ENCODE measurements at regions not wholly inside any gene's neighbourhood (a gene's known extent, or its start where the extent isn't known, plus 50 kb on each side); places are given as distances from the start of the nearest gene placed in this dataset.

DNA sequence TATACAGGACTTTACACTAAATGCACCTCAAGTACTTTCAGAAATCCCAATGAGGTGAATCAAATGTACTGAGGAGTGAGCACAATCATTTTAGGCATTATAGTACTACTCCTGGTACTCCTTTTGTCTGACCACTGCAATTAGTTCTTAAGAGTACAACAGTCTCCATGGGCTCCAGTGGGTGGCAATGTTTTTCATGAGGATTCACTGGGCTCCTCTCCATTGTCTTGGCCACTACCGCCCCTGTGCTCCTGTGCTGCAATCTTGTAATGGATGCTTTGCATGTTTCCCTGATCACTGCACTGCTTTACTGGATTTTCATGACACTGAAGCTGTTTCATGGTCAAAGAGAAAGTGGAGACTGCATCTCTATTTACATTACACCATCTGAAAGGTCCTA lies 268.5 kb upstream of the ZSWIM2 start:
- no peak overlapping the region for H3K4me3 ChIP-seq
- H3K9me3 ChIP-seq = no peaks in the 10 kb centered on the region
- H3K36me3 ChIP-seq (replicated peaks in 1 of 2; ENCODE audit: insufficient read depth in 1 of 2, low read depth in 2 of 2) = no peaks in the 10 kb centered on the region
- ATAC-seq (no peak), DNase-seq (no peak)
- TF ChIP-seq POLR2A (IDR thresholded peaks at IDR 0.05) = no peak
- TF ChIP-seq, protein P1, sequence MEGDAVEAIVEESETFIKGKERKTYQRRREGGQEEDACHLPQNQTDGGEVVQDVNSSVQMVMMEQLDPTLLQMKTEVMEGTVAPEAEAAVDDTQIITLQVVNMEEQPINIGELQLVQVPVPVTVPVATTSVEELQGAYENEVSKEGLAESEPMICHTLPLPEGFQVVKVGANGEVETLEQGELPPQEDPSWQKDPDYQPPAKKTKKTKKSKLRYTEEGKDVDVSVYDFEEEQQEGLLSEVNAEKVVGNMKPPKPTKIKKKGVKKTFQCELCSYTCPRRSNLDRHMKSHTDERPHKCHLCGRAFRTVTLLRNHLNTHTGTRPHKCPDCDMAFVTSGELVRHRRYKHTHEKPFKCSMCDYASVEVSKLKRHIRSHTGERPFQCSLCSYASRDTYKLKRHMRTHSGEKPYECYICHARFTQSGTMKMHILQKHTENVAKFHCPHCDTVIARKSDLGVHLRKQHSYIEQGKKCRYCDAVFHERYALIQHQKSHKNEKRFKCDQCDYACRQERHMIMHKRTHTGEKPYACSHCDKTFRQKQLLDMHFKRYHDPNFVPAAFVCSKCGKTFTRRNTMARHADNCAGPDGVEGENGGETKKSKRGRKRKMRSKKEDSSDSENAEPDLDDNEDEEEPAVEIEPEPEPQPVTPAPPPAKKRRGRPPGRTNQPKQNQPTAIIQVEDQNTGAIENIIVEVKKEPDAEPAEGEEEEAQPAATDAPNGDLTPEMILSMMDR (IDR thresholded peaks at IDR 0.05) = no peak
- intact Hi-C loops (cut with DNase I) = no loop called here
- H3K4me1 ChIP-seq = no peaks in the 10 kb centered on the region
- no peaks in the 10 kb centered on the region for H3K27me3 ChIP-seq
- 58 to 82% methylated on average over 1 of the region's 1 CpG for WGBS, 2 donors
- no peak overlapping the region for H3K27ac ChIP-seq

DNA sequence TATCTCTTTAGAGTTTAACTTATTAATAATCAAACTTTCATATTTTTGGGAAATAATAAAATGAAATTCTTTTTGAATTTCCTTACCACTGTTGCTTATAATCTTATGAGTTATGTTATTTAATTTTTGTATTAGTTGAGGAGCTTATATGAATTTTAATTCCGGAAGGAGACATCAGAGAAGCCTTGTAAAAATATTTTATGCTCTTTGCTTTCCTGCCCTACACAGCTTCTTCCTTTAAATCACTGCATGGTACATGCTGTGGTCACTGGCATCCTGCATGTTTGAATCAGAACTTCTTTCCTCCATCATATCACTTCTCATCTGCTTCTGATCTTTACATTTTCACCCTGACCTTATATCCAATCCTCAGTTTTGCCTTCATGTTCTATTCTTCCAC lies 266.7 kb upstream of the ZSWIM2 start:
- Histone ChIP-seq H3K4me1 (no peaks in the 10 kb centered on the region), H3K4me3 (no peak overlapping the region), H3K27ac (no peak overlapping the region), H3K27me3 (no peaks in the 10 kb centered on the region), H3K9me3 (no peaks in the 10 kb centered on the region), H3K36me3 (replicated peaks in 1 of 2; ENCODE audit: insufficient read depth in 1 of 2, low read depth in 2 of 2) (no peaks in the 10 kb centered on the region)
- TF ChIP-seq POLR2A (IDR thresholded peaks at IDR 0.05) = no peak
- TF ChIP-seq, protein P1 (IDR thresholded peaks at IDR 0.05) = no peak
- ATAC-seq (no peak), DNase-seq (no peak)
- 49 to 54% methylated on average over 1 of the region's 1 CpG for WGBS, 2 donors
- intact Hi-C loops (cut with DNase I) = no loop called here

DNA sequence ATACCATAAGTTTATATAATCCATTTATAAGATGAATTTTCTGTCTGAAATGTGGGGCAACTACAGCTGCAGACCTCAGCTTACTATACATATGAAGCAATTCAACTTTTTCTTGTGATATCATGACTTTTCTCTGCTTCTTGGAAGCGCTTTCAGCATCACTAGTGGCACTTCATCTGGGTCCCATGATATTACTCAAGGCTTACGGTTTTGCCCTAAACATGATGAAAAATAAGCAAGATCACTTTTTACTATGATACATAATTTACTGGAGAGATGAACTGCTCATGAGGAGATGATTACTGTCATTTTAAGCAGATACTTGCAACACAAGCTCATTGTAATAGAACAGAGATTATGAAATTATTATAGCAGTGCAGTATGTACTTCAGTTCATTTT lies 258.0 kb upstream of the ZSWIM2 start:
- H3K4me1 ChIP-seq = no peaks in the 10 kb centered on the region
- H3K27me3 ChIP-seq = no peaks in the 10 kb centered on the region
- TF ChIP-seq, protein P1 (IDR thresholded peaks at IDR 0.05) = no peak
- no peak for TF ChIP-seq POLR2A (IDR thresholded peaks at IDR 0.05)
- H3K9me3 ChIP-seq = no peaks in the 10 kb centered on the region
- ATAC-seq (no peak), DNase-seq (no peak)
- intact Hi-C loops (cut with DNase I) = no loop called here
- no peak overlapping the region for H3K4me3 ChIP-seq
- no peak overlapping the region for H3K27ac ChIP-seq
- no peaks in the 10 kb centered on the region for H3K36me3 ChIP-seq (replicated peaks in 1 of 2; ENCODE audit: insufficient read depth in 1 of 2, low read depth in 2 of 2)
- 70 to 74% methylated on average over 2 of the region's 2 CpGs for WGBS, 2 donors

DNA sequence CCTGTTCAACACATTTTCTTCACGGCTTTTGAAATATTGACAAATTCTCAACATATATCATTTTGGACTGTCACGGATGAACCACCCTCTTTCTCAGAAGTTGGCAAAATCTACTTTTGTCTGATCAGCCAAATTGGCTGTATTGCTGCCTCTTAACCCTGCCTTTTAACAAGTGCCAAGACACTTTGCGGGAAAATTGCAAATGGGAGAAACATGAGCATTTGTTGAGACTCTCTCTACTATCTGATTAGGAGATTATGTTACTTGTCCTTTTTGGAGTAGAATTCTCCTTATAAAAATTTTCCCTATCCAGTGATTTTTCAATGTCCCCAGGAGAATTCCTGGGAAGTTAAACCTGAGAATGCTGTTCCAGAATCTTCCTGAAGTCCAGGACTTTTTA lies 256.2 kb upstream of the ZSWIM2 start:
- intact Hi-C loops (cut with DNase I) = no loop called here
- H3K36me3 ChIP-seq (replicated peaks in 1 of 2; ENCODE audit: insufficient read depth in 1 of 2, low read depth in 2 of 2) = no peaks in the 10 kb centered on the region
- no peaks in the 10 kb centered on the region for H3K9me3 ChIP-seq
- H3K4me1 ChIP-seq = no peaks in the 10 kb centered on the region
- no peaks in the 10 kb centered on the region for H3K27me3 ChIP-seq
- ATAC-seq (no peak), DNase-seq (no peak)
- TF ChIP-seq, protein P1 (IDR thresholded peaks at IDR 0.05) = no peak
- TF ChIP-seq POLR2A (IDR thresholded peaks at IDR 0.05) = no peak
- 67 to 72% methylated on average over 3 of the region's 3 CpGs for WGBS, 2 donors
- H3K27ac ChIP-seq = no peak overlapping the region
- no peak overlapping the region for H3K4me3 ChIP-seq

- Histone ChIP-seq H3K9me3 (no peaks in the 10 kb centered on the region), H3K4me3 (no peak overlapping the region), H3K36me3 (replicated peaks in 1 of 2; ENCODE audit: insufficient read depth in 1 of 2, low read depth in 2 of 2) (no peaks in the 10 kb centered on the region), H3K27ac (no peak overlapping the region), H3K27me3 (no peaks in the 10 kb centered on the region), H3K4me1 (no peaks in the 10 kb centered on the region)
- ATAC-seq = no peak
- DNase-seq = no peak
- intact Hi-C loops (cut with DNase I) = no loop called here
- no peak for TF ChIP-seq POLR2A (IDR thresholded peaks at IDR 0.05)
- TF ChIP-seq, protein P1 (IDR thresholded peaks at IDR 0.05) = no peak
These were observed 253.4 kb upstream of the ZSWIM2 start for GRCh38 chr2:187102381-187102780.

All from body of pancreas (tissue), 4 donors.